Fibroblast of skin of abdomen (primary cell): ENCODE measurements at regions not wholly inside any gene's neighbourhood (a gene's known extent, or its start where the extent isn't known, plus 50 kb on each side); places are given as distances from the start of the nearest gene placed in this dataset.
"Not testable (repeated sequence)": the region's sequence is repeated elsewhere in the genome, so short reads cannot be mapped to it uniquely, and the experiment has no call there.

Experiments
- DNase-seq: peaks from one replicate; pipeline ENCODE4 v3.0.0-alpha.2; 2013

GRCh38 chr1:61579802-61580201, 145.1 kb downstream of the TM2D1 start:
- no peak for DNase-seq

GRCh38 chr1:61572046-61572445, 152.9 kb downstream of the TM2D1 start:
- DNase-seq = no peak

GRCh38 chr1:61570191-61570590, 154.8 kb downstream of the TM2D1 start:
- DNase-seq = no peak

- DNase-seq = no peak
Measured at GRCh38 chr1:61569303-61569621, 155.7 kb downstream of the TM2D1 start.

- no peak for DNase-seq
Measured at GRCh38 chr1:61568460-61569302, 156.3 kb downstream of the TM2D1 start.

- no peak for DNase-seq
Measured at GRCh38 chr1:61566177-61566576, 158.8 kb downstream of the TM2D1 start.

GRCh38 chr1:61563611-61564010, 161.3 kb downstream of the TM2D1 start:
- DNase-seq = no peak

GRCh38 chr1:61561666-61562065, 163.3 kb downstream of the TM2D1 start:
- DNase-seq = peak; percentile 39

GRCh38 chr1:61560385-61560784, 164.6 kb downstream of the TM2D1 start:
- no peak for DNase-seq

GRCh38 chr1:61556631-61557030, 168.3 kb downstream of the TM2D1 start:
- DNase-seq = no peak

GRCh38 chr1:61552630-61553305, 172.2 kb downstream of the TM2D1 start:
- DNase-seq = no peak

GRCh38 chr1:61547302-61547701, 177.6 kb downstream of the TM2D1 start:
- not testable (repeated sequence) for DNase-seq

GRCh38 chr1:61544870-61545269, 180.1 kb downstream of the TM2D1 start:
- DNase-seq = not testable (repeated sequence)

- DNase-seq = not testable (repeated sequence)
Measured at GRCh38 chr1:61543498-61543897, 181.4 kb downstream of the TM2D1 start.

GRCh38 chr1:61539720-61540462, 185.1 kb downstream of the TM2D1 start:
- DNase-seq = peak; percentile 26

GRCh38 chr1:61538228-61538627, 186.7 kb downstream of the TM2D1 start:
- no peak for DNase-seq

GRCh38 chr1:61536174-61537108, 188.5 kb downstream of the TM2D1 start:
- DNase-seq = no peak

GRCh38 chr1:61534847-61535246, 190.1 kb downstream of the TM2D1 start:
- no peak for DNase-seq

GRCh38 chr1:61533546-61533945, 191.4 kb downstream of the TM2D1 start:
- DNase-seq = no peak

GRCh38 chr1:61531716-61532115, 193.2 kb downstream of the TM2D1 start:
- no peak for DNase-seq

- peak; percentile 22 for DNase-seq
Measured at GRCh38 chr1:61523893-61524605, 200.9 kb downstream of the TM2D1 start.

GRCh38 chr1:61523229-61523628, 201.7 kb downstream of the TM2D1 start:
- DNase-seq = no peak
